DOHH2 (cell line): ENCODE measurements at regions not wholly inside any gene's neighbourhood (a gene's known extent, or its start where the extent isn't known, plus 50 kb on each side); places are given as distances from the start of the nearest gene placed in this dataset.

Experiments
- H3F3A ChIP-seq: fragments of 200-600 bp; sonication (generic), shearing (Covaris generic); 2 replicates; pipeline ENCODE4 v1.6.0; 2016; ENCODE audit warnings: antibody characterized with exemption, mild to moderate bottlenecking; ENCODE audit not compliant: control insufficient read depth, insufficient read depth
- H3K27ac ChIP-seq: fragments of 200-600 bp; sonication (generic); 2 replicates; pipeline ENCODE4 v1.5.1; 2014; ENCODE audit warnings: low read depth, mild to moderate bottlenecking, low read length, moderate library complexity
- H3K27me3 ChIP-seq: fragments of 200-600 bp; sonication (generic); 2 replicates; pipeline ENCODE4 v1.6.1; 2014; ENCODE audit warnings: mild to moderate bottlenecking, low read length, mixed read lengths; ENCODE audit not compliant: control insufficient read depth
- H3K36me3 ChIP-seq: fragments of 200-600 bp; sonication (generic); 2 replicates; pipeline ENCODE4 v1.6.1; 2014; ENCODE audit warnings: mild to moderate bottlenecking, low read length, moderate library complexity, mixed read lengths; ENCODE audit not compliant: control insufficient read depth
- H3K4me1 ChIP-seq: fragments of 200-600 bp; sonication (generic); 2 replicates; pipeline ENCODE4 v1.6.1; 2014; ENCODE audit warnings: mild to moderate bottlenecking, low read length, mixed read lengths; ENCODE audit not compliant: control insufficient read depth
- H3K4me2 ChIP-seq: fragments of 200-600 bp; sonication (generic); 2 replicates; pipeline ENCODE4 v1.6.0; 2014; ENCODE audit warnings: mild to moderate bottlenecking, low read length, moderate library complexity
- H3K4me3 ChIP-seq: fragments of 200-600 bp; sonication (generic); 2 replicates; pipeline ENCODE4 v1.5.1; 2014; ENCODE audit warnings: mild to moderate bottlenecking, low read length, mixed read lengths
- H3K79me2 ChIP-seq: fragments of 200-600 bp; sonication (generic); 2 replicates; pipeline ENCODE4 v1.6.1; 2014; ENCODE audit warnings: mild to moderate bottlenecking, low read length, mixed read lengths; ENCODE audit not compliant: control insufficient read depth
- H3K9me2 ChIP-seq: fragments of 200-600 bp; sonication (generic); replicated peaks from 2 replicates; pipeline ENCODE4 v1.6.1; 2014; ENCODE audit warnings: mild to moderate bottlenecking, low read length, mixed read lengths; ENCODE audit not compliant: control insufficient read depth
- H3K9me3 ChIP-seq: fragments of 200-600 bp; sonication (generic); 2 replicates; pipeline ENCODE4 v1.6.1; 2014; ENCODE audit warnings: antibody characterized with exemption, low read length, mixed read lengths; ENCODE audit not compliant: control insufficient read depth, insufficient read depth
- H4K20me1 ChIP-seq: fragments of 200-600 bp; sonication (generic); 2 replicates; pipeline ENCODE4 v1.6.0; 2014; ENCODE audit warnings: low read depth, mild to moderate bottlenecking, antibody characterized with exemption, low read length, moderate library complexity; ENCODE audit not compliant: control insufficient read depth, insufficient read depth
- EZH2phosphoT487 ChIP-seq: fragments of 200-600 bp; sonication (generic); IDR thresholded peaks from 2 replicates; pipeline ENCODE4 v1.6.1; 2017; ENCODE audit warnings: borderline replicate concordance, mild to moderate bottlenecking, antibody characterized with exemption, low read length, moderate library complexity, mixed read lengths
- TF ChIP-seq, protein P1 (sequence below): fragments of 200-600 bp; sonication (generic); IDR thresholded peaks from one replicate; pipeline ENCODE4 v1.5.1; 2014; ENCODE audit warnings: antibody characterized with exemption, mild to moderate bottlenecking, low read depth, low read length; ENCODE audit not compliant: poor library complexity, severe bottlenecking

DNA sequence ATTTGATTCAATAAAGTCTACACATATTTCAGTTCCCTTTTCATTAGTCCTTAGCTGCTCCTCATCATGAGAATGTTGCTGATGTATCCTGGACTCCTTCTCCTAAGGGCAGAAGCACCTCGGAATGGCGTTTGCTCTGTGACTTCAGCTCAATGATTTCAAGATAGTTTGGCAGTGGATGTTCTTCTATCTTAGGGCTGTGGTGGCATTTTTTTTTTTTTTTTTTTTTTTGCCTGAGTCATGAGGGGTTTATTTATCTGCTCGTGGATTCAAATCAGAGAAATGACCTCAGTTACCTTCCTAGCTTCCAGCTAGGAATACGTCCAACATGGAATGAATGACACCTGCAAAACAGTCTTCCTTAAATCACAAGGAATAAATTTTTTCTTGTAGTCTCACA is 220.0 kb upstream of the ZBED5 start:
- Histone ChIP-seq H3K27me3 (peaks cover 7% of the 10 kb centered on the region), H3K36me3 (no peaks in the 10 kb centered on the region), H4K20me1 (no peaks in the 10 kb centered on the region), H3K27ac (no peak overlapping the region), H3F3A (no peaks in the 10 kb centered on the region), H3K4me1 (no peaks in the 10 kb centered on the region), H3K4me2 (no peak overlapping the region), H3K9me2 (no peaks in the 10 kb centered on the region), H3K79me2 (no peaks in the 10 kb centered on the region), H3K9me3 (no peaks in the 10 kb centered on the region), H3K4me3 (no peak overlapping the region)
- TF ChIP-seq, protein P1, sequence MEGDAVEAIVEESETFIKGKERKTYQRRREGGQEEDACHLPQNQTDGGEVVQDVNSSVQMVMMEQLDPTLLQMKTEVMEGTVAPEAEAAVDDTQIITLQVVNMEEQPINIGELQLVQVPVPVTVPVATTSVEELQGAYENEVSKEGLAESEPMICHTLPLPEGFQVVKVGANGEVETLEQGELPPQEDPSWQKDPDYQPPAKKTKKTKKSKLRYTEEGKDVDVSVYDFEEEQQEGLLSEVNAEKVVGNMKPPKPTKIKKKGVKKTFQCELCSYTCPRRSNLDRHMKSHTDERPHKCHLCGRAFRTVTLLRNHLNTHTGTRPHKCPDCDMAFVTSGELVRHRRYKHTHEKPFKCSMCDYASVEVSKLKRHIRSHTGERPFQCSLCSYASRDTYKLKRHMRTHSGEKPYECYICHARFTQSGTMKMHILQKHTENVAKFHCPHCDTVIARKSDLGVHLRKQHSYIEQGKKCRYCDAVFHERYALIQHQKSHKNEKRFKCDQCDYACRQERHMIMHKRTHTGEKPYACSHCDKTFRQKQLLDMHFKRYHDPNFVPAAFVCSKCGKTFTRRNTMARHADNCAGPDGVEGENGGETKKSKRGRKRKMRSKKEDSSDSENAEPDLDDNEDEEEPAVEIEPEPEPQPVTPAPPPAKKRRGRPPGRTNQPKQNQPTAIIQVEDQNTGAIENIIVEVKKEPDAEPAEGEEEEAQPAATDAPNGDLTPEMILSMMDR, result no peak
- no peak for TF ChIP-seq EZH2phosphoT487

DNA sequence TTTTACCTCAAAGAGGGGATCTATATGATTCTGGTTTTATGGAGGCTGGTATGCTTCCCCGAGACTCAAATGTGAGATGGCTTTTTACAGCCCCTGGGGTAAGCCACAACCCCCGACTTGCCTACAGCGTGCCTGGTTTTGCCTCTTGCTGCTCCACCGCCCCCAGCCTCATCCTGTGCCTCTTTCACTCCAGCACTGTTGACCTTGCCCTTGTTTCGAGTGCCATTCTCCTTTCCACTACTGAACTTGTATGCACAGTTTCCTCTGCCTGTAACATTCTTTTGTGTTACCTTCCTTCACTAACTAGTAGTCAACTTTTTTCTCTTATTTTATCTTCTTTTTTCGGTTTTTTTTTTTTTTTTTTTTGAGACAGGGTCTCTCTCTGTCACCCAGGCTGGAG is 219.0 kb upstream of the ZBED5 start:
- H3K27ac ChIP-seq, result no peak overlapping the region
- TF ChIP-seq, protein P1, result no peak
- no peak for TF ChIP-seq EZH2phosphoT487
- no peaks in the 10 kb centered on the region for H3K36me3 ChIP-seq
- no peak overlapping the region for H3K4me3 ChIP-seq
- no peaks in the 10 kb centered on the region for H4K20me1 ChIP-seq
- H3K9me3 ChIP-seq, result no peaks in the 10 kb centered on the region
- no peaks in the 10 kb centered on the region for H3F3A ChIP-seq
- no peaks in the 10 kb centered on the region for H3K4me1 ChIP-seq
- H3K9me2 ChIP-seq, result no peaks in the 10 kb centered on the region
- no peak overlapping the region for H3K4me2 ChIP-seq
- H3K27me3 ChIP-seq, result peaks cover 3% of the 10 kb centered on the region
- no peaks in the 10 kb centered on the region for H3K79me2 ChIP-seq

DNA sequence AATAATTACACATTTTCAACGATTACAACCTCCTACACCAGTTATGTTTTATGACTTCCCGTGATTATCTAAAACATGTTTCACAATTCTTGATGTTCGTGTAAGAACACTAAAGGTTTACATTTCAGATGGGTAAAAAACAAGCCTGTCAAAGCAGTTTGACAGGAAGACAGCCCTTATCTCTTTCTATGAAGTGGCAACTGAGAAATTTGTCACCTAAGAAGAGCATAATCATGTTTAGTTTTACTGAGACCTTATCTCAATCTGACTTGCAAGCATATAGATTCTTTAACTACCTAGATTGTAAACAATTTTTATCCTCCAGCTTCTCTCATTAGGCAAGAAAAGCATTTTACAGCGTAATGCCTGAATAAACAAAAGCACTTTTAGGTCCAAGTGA is 218.4 kb upstream of the ZBED5 start:
- no peak for TF ChIP-seq EZH2phosphoT487
- TF ChIP-seq, protein P1, result no peak
- H3K79me2 ChIP-seq, result no peaks in the 10 kb centered on the region
- no peaks in the 10 kb centered on the region for H3K4me1 ChIP-seq
- H3K4me3 ChIP-seq, result no peak overlapping the region
- H3K9me3 ChIP-seq, result no peaks in the 10 kb centered on the region
- H3K27ac ChIP-seq, result no peak overlapping the region
- no peaks in the 10 kb centered on the region for H3F3A ChIP-seq
- peaks cover 3% of the 10 kb centered on the region for H3K27me3 ChIP-seq
- H3K4me2 ChIP-seq, result no peak overlapping the region
- no peaks in the 10 kb centered on the region for H3K9me2 ChIP-seq
- no peaks in the 10 kb centered on the region for H4K20me1 ChIP-seq
- no peaks in the 10 kb centered on the region for H3K36me3 ChIP-seq
